ENCODE measurements at regions not wholly inside any gene's neighbourhood (a gene's known extent, or its start where the extent isn't known, plus 50 kb on each side); places are given as distances from the start of the nearest gene placed in this dataset.

- no peaks in the 10 kb centered on the region for H3K27me3 Mint-ChIP-seq
- TF ChIP-seq, protein P1, sequence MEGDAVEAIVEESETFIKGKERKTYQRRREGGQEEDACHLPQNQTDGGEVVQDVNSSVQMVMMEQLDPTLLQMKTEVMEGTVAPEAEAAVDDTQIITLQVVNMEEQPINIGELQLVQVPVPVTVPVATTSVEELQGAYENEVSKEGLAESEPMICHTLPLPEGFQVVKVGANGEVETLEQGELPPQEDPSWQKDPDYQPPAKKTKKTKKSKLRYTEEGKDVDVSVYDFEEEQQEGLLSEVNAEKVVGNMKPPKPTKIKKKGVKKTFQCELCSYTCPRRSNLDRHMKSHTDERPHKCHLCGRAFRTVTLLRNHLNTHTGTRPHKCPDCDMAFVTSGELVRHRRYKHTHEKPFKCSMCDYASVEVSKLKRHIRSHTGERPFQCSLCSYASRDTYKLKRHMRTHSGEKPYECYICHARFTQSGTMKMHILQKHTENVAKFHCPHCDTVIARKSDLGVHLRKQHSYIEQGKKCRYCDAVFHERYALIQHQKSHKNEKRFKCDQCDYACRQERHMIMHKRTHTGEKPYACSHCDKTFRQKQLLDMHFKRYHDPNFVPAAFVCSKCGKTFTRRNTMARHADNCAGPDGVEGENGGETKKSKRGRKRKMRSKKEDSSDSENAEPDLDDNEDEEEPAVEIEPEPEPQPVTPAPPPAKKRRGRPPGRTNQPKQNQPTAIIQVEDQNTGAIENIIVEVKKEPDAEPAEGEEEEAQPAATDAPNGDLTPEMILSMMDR (conservative IDR thresholded peaks at IDR 0.05): no peak
Observed at GRCh38 chr7:26007510-26007909, 144.5 kb upstream of the NFE2L3 start.

GRCh38 chr7:26008428-26008827 lies 143.6 kb upstream of the NFE2L3 start:
- Mint-ChIP-seq H3K9me3 (no peaks in the 10 kb centered on the region), H3K27ac (no peak overlapping the region), H3K27me3 (no peaks in the 10 kb centered on the region), H3K4me3 (no peak overlapping the region), H3K4me1 (ENCODE audit: unreplicated experiment) (no peaks in the 10 kb centered on the region), H3K36me3 (no peaks in the 10 kb centered on the region)
- no peak for DNase-seq (ENCODE audit: extremely low spot score, unreplicated experiment)
- TF ChIP-seq, protein P1 (conservative IDR thresholded peaks at IDR 0.05): no peak

More at GRCh38 chr7:26007510-26007909, 144.5 kb upstream of the NFE2L3 start:
- H3K9me3 Mint-ChIP-seq: no peaks in the 10 kb centered on the region
- H3K27ac Mint-ChIP-seq: no peak overlapping the region
- H3K36me3 Mint-ChIP-seq: no peaks in the 10 kb centered on the region
- DNase-seq (ENCODE audit: extremely low spot score, unreplicated experiment): no peak
- H3K4me3 Mint-ChIP-seq: no peak overlapping the region
- H3K4me1 Mint-ChIP-seq (ENCODE audit: unreplicated experiment): no peaks in the 10 kb centered on the region

- no peaks in the 10 kb centered on the region for H3K36me3 Mint-ChIP-seq
- H3K4me1 Mint-ChIP-seq (ENCODE audit: unreplicated experiment): peaks cover 5% of the 10 kb centered on the region
- TF ChIP-seq, protein P1 (conservative IDR thresholded peaks at IDR 0.05): no peak
- DNase-seq (ENCODE audit: extremely low spot score, unreplicated experiment): no peak
- H3K27ac Mint-ChIP-seq: no peak overlapping the region
- no peaks in the 10 kb centered on the region for H3K27me3 Mint-ChIP-seq
- H3K9me3 Mint-ChIP-seq: peaks cover 7% of the 10 kb centered on the region
- no peak overlapping the region for H3K4me3 Mint-ChIP-seq
Observed at GRCh38 chr7:26011039-26011696, 140.8 kb upstream of the NFE2L3 start.

DNA sequence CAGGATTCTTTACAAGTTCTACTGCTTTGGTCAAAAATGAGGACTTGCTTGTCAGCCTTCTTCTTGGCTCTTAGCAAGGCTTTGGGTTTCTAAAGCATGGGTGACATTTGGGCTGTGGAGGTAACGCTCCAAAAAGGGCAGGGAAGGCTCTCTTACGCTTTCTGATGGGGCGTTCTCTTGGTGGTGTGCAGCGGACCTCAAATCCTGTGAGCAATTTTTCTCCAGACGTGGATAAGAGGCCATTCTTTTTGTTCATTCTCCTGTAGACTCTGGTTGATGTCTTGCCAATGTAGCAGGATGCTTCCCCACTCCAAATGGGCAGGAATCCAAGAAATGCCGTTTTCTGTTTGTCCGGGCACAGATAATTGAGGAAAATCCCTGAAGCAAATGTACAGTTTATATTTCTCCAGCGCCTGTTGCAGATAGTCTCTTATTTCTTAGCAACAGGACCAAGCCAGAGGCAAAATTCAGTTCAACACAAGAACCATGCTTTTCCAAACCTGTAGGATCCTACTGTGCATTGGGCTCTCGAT lies 138.4 kb upstream of the NFE2L3 start:
- Mint-ChIP-seq H3K27me3 (peaks cover 7% of the 10 kb centered on the region), H3K4me3 (no peak overlapping the region), H3K36me3 (no peaks in the 10 kb centered on the region), H3K27ac (no peak overlapping the region), H3K9me3 (peaks cover 15% of the 10 kb centered on the region), H3K4me1 (ENCODE audit: unreplicated experiment) (peaks cover 5% of the 10 kb centered on the region)
- TF ChIP-seq, protein P1 (conservative IDR thresholded peaks at IDR 0.05): no peak
- no peak for DNase-seq (ENCODE audit: extremely low spot score, unreplicated experiment)

GRCh38 chr7:26022982-26023381 lies 129.0 kb upstream of the NFE2L3 start:
- Mint-ChIP-seq H3K9me3 (peaks cover 6% of the 10 kb centered on the region), H3K36me3 (no peaks in the 10 kb centered on the region), H3K27me3 (peaks cover 5% of the 10 kb centered on the region), H3K4me3 (no peak overlapping the region), H3K4me1 (ENCODE audit: unreplicated experiment) (peaks cover 4% of the 10 kb centered on the region), H3K27ac (no peak overlapping the region)
- DNase-seq (ENCODE audit: extremely low spot score, unreplicated experiment): no peak
- TF ChIP-seq, protein P1 (conservative IDR thresholded peaks at IDR 0.05): no peak
